ENCODE measurements at regions not wholly inside any gene's neighbourhood (a gene's known extent, or its start where the extent isn't known, plus 50 kb on each side); places are given as distances from the start of the nearest gene placed in this dataset.
"Not testable (repeated sequence)": the region's sequence is repeated elsewhere in the genome, so short reads cannot be mapped to it uniquely, and the experiment has no call there.

DNA sequence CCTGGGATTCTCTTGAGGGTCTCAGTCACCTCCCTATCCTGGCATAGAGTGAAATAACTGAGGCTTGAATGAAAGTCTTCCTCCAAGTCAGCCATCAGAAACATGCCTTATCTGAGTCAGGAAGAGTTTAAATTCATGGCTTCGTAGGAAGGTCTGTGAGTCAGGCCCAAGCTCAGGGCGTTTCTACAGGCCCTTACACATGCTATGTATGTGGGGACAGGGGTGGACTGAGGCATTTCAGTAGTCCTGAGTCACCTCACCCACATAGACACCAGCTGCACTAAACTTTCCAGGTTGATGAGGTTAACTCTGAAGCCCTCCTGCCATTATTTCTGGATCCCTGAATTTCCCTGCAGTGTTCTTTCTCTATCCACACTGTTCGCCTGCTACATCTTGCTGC, 134.6 kb upstream of the RCN1 start:
- no peak for DNase-seq

DNA sequence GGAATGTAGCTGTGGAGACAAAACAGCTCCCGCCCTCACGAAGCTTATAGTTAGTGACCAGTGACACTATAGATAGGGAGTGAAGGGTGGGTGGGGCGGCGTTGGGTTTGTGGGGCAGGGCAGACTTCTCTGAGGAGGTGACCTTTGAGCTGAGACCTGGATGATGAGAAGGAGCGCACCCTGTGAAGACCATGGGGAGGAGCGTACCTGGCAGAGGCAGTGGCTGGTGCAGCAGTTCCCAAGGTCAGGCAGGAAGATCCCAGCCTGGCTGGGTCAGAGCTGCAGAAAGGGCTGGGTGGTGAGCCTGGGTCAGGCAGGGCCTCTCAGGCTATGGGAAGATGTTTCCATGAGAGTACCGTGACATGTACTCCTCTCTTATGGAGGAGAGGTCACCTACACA, 135.0 kb upstream of the RCN1 start:
- no peak for DNase-seq

DNA sequence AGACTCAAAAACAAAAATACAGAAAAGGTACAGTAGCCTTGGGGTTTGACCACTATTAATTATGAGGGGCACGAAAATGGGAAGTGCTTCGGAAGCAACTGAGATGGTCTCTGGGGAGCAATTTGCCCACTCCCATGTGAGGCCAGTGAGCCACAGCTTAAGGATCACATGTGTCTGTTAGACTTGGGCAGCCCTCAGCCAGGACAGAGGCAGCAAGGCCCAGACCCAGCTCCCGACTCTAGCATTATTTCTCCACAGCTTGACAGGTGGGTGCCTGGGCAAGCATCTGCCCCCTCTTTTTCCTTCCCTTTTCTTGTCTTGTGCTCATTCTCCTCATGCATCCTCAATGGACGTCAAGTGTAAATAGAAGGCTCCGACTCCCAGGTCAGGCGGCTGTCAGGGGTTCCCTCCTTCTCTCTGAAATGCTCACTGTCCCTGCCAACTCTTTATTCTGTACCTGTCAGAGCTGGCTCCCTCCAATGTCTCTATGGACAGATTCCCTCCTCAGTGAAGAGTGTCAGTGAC, 137.0 kb upstream of the RCN1 start:
- DNase-seq: no peak

DNA sequence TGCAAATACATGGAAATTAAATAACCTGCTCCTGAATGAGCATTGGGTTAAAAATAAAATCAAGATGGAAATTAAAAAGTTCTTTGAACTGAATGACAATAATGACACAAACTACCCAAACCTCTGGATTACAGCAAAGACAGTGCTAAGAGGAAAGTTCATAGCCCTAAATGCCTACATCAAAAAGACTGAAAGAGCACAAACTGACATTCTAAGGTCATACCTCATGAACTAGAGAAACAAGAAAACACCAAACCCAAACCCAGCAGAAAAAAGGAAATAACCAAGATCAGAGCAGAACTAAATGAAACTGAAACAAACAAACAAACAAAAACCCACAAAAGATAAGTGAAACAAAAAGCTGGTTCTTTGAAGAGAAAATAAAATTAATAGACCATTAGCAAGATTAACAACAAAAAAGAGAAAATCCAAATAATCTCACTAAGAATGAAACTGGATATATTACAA, 138.6 kb upstream of the PAX6 start:
- not testable (repeated sequence) for DNase-seq

DNA sequence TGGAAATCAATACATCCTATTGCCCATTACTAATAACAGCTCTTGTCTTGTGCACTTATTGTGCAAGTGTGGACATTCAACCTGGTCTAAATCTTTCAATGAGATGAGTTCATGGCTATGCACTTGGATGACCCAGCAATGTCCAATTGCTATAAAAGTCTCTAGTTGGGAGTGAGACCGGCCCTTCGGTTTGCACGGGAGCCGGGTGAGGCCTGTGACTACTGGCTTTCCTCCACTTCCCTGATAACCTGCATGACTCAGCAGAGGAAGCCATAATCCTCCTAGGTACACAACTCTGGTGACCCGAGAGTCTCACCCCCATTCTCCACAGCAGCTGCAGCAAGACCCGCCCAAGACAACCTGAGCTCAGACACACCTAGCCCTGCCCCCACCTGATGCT, 135.9 kb upstream of the PAX6 start:
- DNase-seq: no peak

DNA sequence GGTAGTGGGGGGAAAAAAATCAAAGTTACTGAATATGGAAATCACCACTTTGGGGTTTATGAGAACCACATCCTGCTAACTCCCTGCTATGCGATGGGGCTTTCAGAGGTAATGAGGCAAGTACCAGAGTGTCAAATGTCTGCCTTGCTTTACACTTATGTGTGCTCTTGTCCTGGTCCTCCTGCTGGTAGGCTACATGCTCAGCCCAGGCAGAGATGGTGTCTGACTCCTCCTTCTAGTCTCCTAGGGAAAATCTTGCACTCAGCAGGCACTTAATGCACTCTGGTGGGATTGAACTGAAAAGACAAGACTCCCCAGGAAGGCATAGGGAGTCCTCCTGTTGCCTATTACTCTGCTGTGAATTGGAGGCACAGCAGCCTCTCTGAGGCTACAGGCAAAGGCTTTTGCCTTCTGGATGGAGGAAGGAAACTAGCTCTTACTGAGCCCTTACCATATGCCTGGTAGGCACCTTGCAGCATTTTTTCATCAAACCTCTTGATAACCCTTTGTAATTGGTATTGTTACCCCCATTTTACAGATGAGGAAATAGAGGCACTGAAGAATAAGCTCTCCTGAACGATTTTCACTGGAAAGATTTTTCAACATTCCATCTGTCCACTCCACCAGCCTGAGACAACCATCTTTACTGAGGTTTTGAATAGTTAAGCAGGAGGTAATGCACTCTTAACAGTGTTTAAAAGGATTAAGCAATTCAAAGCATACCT, 132.1 kb upstream of the PAX6 start:
- no peak for DNase-seq

DNA sequence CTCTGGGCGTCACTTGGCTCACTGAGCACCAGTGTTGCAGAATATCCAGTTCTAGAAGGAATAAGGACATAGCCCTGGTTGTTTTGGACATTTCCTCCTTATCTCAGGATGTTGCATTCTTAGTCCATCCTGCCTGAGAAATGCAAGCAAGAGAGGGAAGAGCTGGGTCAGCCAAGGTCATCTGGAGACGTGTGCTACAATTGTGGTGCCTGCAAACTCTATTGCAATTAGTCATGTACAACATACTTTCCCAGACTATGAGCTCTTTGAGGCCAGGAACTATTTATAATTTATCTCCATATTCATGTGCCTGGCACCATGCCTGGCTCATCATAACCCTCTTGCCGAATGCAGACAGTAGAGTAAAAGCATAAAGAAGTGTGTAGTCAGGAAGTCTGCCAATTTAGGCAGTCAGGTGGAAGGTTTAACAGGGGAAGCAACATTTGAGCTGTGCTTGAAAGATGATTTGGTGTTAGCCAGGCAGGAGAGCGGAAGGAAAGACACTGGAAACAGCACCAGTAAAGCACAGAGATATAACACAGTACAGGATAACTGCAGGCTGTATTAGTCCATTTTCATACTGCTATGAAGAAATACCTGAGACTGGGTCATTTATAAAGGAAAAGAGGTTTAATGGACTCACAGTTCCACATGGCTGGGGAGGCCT, 129.4 kb upstream of the PAX6 start:
- DNase-seq: no peak

DNA sequence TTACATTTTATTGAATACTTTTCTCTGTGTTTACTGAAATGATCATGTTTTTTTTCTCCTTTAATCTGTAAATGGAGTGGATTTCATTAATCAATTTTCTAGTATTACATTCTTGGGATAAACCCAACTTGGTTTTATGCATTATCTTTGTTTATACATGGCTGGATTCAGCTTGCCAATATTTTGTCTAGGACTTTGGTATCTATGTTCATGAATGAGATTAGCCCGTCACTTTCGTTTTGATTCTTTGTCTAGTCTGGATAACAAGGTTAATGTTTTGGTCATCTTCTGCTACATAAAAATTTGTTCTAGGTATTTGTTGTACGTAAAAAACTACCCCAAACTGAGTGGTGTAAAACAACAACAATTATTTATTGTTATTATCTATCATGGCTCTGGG, 127.9 kb upstream of the PAX6 start:
- no peak for DNase-seq

DNA sequence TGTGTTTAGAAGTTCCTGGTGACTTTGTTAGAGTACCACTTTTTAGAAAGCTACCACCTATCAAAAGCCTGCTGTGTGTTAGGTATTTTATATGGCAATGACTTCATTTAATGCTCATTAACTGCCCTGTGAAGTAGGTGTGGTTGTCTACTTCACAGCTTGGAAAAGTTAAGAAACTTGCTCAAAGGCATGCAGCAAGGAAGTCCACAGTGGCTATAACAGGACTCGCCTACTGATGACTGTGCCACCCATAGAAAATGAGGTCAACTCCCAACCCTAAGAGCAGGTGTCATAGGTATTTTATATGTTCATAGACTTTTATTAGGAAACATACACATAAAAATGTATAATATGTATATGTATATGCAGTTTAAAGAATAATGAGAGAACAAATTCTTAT, 125.2 kb upstream of the PAX6 start:
- DNase-seq: no peak

DNA sequence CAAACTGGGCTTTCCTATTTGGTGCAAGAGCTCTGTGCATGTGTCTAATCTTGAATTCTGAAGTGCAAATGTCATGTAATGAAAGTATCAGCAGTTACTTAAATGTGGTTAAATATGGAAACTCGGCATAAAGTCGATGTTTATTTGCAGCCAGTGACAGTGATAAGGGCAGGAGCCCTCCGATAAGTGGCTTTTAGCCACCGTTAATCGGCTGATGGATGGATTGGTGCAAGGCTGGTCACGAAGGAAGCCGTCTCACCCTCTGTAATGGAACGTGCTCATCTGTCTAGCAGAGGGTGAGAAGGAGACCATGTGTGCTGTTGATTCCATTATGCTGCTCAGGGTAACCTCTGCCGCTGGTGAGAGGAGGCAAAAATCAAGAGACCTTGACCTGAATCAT, 121.8 kb upstream of the PAX6 start:
- DNase-seq: no peak

DNA sequence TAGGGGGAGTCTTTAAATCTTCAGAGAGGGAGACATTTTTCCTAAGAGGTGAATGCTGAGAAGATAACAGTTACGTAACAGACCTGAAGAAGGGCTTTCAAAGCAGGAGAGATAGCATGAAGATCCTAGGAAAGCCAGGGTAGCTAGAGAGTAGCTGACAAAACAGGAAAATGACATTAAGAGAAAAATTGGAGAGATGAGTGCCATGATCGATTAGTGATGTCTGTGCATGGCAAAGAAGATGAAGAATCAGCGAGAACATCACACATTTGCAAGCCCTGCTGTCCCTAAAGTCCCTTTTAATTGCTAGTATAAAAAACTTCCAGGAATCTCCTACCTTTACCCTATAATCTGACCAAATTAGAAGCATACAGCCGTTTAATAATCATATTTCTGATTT, 116.9 kb upstream of the PAX6 start:
- DNase-seq: no peak

DNA sequence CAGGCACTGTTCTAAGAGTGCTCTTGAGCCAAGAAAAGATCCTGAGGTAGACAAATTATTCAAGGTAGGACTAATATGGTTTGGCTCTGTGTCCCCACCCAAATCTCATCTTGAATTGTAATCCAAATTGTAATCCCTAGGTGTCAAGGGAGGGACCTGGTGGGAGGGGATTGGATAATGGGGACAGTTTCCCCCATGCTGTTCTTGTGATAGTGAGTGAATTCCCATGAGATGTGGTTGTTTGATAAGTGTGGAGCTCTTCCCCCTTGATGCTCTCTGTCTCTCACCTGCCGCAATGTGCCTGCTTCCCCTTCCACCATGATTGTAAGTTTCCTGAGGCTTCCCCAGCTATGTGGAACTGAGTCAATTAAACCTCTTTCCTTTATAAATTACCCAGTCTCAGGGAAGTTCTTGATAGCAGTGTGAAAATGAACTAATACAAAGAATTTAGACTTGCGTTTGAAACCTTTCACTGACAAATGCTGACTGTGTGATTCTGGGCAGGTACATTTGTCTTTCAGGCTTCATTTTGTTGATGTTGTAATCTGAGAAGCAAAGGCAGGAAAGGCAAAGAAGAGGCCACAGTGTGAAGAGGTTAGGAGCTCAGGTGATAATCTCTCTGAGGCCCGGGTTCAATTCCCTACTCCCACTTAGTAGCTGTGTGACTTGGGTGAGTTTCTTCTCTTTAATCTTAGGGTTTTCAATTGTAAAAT, 115.8 kb upstream of the PAX6 start:
- DNase-seq: no peak

DNA sequence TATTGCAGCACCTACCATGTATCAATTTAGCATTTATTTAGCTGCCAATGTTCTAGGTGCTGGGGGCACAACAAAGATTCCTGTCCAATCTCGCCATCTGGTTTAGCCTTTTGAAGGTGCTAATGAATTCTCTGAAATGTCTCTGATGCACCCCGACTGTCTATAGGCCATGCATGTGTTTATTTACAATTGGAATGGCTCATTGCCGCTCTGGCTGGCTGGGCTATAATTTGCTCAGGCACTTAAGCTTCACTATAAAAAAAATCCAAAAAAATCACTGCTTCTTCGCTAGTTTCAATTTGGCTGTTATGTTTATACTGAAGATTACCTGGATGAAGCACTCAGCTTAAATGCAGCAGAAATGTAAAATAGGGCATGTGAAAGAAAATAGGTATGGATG, 115.0 kb upstream of the PAX6 start:
- no peak for DNase-seq

DNA sequence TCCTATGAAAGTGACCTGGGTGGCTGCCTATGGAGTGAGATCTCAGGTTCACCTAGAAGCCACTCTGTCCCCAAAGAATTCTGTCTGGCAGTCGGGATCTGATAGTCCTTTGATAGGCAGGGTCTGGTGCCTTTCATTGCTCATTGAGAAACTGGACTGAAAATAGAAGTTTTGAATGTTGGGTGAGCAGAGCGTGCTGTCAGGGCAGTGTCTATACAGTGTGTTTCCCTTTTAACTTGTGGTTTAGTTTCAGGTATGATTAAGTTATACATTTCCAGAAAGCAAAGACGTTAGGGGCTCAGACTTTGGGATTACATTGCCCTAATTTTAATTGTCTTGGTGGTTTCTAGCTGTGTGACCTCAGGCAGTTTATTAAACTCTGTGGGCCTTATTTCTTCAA, 111.3 kb upstream of the PAX6 start:
- DNase-seq: no peak

DNA sequence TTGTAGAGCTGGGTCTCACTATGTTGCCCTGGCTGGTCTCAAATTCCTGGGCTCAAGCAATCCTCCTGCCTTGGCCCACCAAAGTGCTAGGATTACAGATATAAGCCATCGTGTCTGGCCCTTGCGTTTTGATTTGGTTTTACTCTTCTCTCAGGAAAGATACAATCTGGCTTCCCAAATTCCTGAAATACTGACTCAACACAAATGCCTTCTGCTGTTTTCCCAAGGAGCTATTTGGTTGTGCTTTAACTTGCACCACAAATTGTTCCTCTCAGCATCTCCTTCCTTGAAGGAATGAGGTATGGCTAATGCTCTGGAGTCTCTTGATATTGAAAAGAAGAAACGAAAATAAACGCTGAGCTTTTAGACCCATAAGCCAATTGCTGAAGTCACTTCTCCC, 110.0 kb upstream of the PAX6 start:
- DNase-seq: no peak

DNA sequence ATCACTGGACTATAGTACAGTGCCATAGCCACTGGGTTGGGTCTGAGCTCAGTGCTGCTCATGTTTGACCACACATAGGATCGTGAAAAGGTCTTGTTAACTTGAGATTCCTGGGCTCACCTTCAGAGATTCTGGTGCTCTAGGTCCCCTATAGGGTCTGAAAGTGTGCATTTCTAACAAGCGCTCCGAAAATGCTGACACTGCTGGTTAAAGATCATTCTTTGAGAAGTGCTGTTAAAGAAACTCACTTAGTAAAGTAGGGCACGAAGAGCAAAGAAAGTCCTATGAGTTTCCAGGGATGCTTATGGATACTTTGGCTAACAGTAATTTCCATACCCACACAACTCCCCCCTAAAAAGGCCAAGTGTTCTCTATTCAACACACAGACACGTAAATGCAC, 108.1 kb upstream of the PAX6 start:
- no peak for DNase-seq

DNA sequence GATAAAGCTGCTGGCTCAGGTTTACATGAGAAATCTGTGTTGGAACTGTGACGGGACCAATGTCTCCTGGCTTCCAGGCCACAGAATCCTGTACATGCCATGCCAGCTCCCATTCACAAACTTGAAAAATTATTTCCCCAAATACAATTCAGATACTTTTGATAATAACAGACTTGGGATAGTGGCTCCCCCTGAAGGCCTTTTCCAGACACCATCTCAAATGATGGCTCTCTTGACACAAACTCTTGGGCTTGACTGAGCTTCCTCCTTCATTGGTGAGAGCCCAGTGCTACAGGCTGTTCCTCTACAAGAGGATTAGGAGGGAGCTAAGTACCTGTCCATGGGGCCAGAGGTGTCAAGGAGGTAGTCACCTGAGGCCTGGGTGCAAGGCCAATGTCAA, 104.7 kb upstream of the PAX6 start:
- DNase-seq: no peak

DNA sequence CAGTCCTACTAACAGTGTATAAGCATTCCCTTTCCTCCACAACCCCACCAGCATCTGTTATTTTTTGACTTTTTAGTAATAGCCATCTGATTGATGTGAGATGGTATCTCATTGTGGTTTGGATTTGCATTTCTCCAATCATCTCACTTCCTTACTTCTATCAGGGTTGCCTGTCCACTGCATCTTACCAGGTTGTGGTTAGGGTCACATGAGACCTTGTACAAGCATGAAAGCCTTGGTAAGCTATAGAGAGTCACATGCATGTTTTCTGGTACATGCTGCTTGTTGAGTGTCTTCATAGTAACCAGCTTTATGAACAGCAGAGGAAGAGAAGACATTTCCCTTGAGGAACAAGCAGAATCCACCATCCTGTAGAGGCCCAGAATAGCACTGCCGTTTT, 102.9 kb upstream of the PAX6 start:
- no peak for DNase-seq

DNA sequence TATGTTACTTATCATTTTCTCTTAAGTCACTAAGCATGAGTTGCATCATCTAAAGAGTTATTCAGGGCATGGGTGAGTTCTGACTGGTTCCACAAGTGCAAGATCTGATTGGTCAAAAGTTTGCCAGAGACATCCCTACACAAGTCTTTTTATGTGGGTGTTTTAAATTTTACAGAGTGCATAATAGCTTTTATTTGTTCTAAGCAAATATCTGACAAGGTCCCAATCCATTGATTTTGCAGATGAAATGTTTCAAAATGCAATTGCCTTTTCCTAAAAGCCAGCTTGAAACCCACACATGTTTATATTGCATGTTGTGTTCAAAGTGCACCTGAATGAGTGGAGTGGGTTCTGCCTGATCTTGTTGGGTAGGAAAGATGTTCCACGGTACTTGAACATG, 101.7 kb upstream of the PAX6 start:
- no peak for DNase-seq

DNA sequence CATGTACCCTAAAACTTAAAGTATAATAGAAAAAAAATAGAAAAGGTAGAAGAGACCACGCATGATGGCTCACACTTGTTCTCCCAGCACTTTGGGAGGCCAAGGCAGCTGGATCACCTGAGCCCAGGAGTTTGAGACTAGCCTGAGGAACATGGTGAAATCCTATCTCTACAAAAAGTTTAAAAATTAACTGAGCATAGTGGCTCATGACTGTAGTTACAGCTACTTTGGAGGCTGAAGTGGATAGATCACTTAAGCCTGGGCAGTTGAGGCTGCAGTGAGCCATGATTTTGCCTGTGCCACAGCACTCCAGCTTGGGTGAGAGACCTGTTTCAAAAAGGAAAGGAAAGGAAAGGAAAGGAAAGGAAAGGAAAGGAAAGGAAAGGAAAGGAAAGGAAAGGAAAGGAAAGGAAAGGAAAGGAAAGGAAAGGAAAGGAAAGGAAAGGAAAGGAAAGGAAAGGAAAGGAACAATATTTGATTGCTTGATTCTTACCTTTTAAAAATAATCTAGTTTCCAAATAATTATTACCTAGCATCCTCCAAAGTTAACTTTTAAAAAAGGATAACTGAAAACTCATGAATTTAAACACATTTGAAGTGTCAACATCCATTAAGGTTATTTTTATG, 99.9 kb upstream of the PAX6 start:
- DNase-seq: no peak

DNA sequence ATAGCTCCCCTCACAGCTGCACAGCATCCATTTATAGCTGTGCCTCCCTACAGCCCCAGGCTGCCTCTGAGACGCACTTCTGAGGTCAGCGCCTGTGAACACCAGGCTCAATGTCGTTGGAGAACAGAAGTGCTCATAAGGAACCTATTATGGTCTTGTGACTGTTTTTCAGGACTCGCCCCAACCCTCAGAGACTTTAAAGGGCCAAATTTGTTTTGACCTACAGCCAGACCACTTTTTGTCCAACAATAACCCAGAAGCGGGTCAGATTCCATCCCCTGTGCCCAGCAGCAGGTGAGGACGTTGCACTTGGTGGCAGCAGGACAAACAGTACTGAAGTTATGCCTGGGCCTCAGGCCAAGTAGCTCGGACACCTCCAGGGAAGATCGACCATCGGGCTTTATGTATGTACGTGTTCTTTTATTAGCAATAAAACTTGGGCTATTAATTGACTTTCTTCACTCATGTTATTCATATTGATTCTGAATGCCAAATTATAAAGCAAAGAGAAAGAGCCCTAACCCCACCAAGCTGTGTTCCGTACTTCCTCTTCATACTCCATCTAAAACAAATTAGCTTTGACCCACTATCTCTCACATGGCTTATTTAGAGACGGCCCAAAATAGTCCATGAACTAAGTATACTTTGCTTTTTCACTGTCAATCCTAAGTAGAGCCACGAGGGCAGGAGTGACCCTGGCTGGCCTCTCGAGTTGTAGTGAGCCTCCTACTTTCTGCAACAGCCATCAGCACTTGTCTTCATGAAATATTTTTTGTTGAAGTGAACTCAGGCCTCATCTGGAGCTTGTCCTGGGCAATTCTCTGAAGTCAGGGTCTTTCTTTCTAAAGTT, 92.3 kb upstream of the PAX6 start:
- no peak for DNase-seq

DNA sequence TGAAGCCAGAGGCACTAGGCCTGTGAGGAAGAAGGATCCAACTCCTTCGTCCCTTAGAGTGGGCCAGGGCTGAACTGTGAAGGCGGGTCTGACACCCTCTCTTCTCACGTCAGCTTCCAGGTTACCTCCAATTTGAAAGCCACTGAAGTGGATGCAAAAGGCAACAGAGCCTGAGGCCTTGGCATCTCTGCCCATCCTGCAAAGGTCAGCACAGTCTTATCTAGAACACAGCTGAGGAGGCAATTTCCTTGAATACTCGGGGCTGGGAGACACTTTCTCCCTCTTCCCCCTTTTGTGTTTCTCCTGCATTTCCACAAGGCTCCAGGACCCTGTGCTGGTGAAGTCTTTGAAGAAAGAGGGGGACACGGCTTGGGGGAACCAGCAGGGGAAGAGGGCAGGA, 91.6 kb upstream of the PAX6 start:
- DNase-seq: no peak

DNA sequence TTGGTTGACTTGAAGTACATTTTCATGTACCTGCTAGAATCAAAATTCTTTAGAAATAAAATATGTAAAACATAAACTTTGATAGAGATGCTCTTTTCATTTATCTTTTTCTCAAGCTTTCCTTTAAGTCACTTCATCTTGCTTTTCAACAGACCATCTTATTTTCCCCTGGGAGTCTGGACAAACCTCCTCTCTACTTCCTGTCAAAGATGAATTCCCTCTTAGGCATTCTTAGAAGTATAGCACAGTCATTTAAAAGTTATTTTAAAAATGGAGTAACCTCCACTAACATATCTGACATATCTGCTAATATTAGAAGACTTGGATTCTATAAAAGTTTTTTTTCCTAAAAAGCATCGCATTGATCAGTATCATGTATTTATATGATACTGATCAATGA, 84.8 kb upstream of the PAX6 start:
- no peak for DNase-seq
